Nucleus accumbens (tissue), 56 donors: ENCODE measurements at regions not wholly inside any gene's neighbourhood (a gene's known extent, or its start where the extent isn't known, plus 50 kb on each side); places are given as distances from the start of the nearest gene placed in this dataset.

Experiments used
- DNase-seq, 56 donors: peaks; one replicate each; lab custom pipeline; 2025; lab: John Stamatoyannopoulos, UW

DNA sequence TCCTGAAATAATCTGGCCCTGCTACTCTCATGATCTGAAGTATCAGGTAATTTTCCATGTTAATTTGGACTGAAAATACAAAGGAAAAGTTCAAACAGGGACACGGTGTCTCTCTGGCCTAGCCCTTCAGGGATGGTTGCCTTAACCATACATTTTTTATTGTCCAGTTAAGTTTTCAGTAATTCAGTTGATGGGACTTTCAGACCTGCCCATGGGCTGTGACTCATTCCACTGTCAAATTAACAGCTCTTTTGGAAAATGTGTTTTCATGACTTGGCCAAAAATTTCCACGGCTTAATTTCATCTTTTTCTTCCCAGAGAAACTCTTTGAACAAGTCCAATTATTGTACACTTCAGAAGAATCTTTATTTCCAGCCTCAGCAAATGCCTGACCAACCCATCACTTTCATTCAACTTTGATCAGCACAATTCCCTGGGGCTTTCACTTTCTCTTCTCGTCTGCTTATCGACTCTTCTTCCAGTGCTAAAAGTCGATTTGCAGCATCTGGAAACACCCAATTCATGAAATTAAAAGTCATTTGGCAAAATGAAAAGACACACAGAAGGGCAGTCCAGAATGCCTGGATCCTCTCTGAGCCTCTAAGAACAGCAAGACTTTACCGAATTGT, 293.9 kb downstream of the RAB28 start:
- DNase-seq: no peak

DNA sequence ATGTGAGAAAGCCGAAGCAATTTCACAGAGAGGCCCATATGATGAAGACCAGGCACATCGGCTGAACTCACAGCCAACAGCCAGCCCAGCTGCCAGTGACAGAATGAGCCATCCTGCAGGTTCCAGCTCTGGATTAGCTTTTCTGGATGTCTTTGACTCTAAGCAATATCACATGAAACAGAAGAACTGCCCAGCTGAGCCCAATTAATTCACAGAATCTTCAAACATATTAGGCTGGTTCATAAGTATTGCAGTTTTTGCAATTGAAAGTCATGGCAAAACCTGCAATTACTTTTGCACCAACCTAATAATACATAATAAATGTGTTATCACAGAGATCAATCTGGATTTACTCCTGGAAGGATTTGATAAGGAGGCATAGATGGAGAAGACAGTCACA, 299.9 kb downstream of the RAB28 start:
- DNase-seq: no peak

DNA sequence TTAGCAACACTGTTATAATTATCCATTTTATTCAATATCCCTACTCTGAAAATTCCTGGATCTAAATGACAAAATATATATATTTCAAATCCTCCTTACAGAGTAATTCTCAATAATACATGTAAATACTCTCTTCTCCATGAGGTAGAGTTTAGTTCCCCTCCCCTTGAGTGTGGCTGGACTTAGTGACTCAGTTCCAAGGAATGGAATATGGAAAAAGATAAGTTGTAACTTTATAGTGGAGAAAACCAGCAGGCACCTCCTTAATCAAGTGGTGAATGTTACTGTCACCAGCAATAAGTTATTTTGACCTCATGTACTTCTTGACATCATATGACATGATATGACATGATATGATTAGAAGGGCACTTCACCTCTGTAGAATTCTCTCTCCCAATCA, 302.0 kb downstream of the RAB28 start:
- DNase-seq: no peak

DNA sequence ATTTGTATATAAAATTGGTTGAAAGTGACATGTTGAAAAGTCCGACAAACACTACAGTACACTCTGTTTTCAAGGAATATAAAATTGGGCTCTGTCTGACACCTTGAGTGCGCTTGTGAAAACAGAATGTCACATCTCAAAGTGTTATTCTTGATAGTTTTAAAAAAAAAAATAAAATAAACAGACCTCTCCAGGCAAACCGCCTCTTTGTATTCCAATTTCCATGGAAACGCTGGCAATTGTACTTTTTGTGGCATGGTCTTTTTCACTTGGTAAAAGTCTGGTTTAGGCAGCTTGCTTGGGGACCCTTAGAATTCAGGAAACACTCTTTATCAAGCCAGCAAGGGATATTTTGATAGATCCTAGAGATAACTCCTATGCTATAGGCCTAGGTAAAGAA, 302.5 kb downstream of the RAB28 start:
- no peak for DNase-seq

DNA sequence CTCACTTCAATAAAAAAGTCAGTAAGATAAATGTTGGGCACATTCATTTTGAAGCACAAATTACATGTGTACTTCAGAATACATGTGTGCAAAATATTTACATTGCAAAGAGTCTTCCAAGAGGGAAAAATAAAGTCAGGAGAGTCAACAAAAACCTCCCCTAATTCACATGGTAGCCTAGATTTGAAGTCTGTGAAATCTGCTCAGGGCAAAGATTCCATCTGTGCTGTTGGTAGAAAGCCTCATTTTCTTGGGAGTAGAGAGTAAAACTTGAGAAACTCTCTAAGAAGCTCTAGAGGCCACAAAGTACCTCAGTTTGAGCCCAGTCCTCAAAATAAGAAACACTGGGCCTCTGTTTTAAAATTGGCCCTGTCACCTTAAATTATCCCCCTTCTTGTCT, 303.4 kb downstream of the RAB28 start:
- no peak for DNase-seq

DNA sequence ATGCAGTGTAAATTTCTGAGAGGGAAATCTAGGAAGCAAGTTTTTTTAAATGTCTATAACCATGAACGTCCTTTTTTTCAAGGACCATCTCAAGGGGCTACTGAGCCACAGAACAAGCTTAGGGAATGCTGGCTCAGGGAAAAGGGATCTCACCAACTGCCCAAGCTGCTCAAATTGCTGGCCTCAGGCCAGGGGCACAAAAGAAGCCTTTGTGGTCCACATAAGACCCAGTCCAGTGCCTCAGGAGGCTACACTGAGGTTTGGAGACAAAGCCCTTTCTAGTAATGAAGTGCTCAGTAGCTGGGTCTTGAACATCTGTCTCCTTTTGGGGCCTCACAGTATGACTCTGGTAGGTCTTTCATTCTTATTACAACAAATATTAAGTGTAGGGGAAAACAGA, 305.5 kb downstream of the RAB28 start:
- DNase-seq: peak in 5 of 56 donors; percentile 0 to 12 (median 6)

DNA sequence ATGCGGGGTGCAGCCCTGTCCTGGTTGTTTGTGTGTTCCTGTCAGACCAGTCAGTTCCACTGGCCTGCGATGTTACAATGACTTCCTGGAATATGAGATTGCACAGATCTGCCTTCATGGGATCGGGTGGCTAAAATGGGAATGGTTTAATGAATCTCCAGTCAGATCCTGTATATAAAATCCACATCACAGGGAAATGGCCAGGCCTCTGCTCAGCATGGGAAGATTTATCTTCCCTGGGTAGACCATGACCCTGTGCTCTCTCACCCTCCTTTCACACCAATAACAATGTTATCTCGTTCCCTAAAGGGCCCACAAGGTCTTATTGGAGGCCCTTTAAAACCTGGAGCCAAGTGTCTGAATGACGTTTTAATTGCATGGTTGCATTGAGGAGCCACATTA, 307.4 kb downstream of the RAB28 start:
- no peak for DNase-seq

DNA sequence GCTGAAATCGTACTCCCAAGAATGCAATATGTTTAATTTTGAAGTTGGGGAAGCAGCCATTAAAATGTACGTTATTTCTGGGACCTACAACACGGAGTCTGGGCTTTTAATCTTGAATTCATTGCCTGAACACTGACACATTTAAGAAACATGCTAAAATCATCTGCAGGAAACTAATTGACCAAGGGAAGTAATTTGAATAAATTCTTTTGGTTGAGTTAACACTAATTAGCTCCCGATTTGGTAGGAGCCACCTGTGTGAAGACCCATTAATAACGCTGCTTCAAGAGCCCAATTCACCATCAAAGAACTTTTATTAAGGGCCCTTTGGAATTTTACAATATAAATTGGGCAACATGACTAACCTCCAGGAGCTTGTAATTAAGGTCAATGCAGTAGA, 309.2 kb downstream of the RAB28 start:
- no peak for DNase-seq

DNA sequence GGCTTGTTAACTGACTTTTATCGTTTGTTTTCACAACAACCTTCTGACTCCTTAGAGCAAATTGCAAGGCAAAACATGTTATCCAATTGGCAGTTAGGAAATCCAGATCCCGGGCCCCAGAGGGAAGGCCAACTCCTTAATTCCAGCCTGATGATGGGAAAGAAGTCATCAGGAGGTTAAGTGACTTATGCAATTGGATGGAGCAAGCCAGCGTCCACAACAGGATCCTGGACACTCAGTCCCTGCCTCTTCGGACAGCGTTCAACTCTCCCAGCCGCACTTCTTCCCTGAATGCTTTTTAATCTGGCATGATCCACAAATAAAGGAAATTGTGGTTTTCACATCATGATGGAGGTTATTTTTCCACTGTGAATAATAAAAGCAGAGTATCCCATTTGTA, 310.1 kb downstream of the RAB28 start:
- no peak for DNase-seq

DNA sequence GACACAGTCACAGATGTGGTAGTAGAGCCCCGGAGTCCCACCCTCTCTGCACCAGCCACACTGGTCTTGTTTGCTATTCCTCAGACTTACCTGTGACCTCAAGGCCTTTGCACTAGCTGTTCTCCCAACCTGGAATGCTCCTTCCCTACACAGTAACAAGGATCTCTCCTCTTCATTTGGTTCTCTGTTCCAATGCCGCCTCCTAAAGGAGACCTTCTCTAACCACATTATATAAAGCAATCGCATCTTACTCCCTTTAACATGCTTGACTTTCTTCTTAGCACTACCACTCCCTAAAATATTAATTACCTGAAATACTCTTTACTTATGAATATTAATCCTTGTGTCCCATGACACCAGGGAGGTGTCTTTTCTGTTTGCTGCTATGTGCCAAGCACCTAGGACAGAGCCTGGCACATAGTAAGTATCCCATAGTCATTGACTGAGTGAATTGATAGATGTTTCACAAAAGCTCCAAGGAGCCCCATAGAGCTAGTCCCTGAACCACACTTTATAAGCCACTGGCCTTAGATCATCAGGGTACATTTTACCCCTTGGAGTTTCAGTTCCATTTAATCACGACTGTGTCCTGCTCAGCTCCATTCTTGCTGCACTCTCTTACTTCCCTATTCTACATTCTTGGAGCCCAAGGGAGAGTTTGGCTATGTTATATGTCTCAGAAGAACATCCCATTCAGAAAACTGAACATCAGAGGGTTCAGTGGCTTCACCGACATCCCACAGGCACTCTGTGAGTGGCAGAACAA, 312.7 kb downstream of the RAB28 start:
- DNase-seq: no peak

DNA sequence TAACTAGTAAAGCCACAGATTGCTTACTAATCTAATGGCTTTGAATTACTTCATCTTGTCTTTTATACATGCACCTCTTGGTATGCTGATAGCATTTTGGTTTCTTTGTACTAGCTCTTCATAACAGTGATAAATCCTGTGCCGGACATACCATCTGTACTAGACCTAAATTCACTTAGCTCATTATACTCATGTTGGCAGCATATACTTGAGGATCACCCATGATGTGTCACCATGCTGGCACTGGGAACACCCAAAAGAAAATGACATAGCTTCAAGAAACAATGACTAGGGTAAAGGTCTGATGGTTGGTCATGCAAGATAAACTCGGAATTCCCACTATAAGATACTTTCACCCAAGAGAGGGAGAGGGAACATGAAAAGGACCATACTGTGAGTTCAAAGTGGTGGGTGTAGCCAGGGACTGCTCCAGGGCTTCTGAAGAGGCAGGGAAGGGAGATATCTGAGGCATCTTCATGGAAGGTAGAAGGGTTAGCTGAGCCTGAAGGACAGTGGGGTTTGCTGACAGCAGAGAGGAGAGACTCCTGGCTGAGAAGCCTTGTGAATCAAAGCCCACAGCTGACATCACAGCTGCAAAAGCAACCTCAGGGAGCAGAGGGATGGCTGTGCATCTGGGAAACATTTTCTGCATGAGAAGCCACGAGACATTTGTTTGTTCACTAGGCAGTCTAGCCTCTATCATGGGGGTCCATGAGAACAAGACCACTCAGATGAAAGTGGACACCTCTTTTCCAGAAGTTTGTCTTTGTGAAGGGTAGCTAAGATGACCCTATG, 314.2 kb downstream of the RAB28 start:
- DNase-seq: no peak

DNA sequence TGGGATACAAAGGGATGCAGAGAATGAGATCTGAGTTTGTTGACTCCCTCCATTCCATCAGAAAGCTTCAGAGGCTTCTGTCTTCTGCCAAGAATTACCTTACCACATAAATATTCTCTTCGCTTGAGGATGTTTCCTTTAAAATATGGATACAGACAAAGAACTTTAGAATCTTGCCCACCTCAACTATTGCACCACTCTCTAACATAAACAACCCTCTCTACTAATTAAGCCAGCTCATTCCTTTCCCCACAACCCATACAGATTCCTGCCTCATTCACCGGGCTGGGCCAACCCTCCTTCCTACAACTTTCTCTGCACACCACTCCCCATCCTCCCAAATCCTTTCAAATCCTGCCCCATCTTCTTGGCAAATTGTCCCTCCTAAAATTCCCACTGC, 315.8 kb downstream of the RAB28 start:
- no peak for DNase-seq

DNA sequence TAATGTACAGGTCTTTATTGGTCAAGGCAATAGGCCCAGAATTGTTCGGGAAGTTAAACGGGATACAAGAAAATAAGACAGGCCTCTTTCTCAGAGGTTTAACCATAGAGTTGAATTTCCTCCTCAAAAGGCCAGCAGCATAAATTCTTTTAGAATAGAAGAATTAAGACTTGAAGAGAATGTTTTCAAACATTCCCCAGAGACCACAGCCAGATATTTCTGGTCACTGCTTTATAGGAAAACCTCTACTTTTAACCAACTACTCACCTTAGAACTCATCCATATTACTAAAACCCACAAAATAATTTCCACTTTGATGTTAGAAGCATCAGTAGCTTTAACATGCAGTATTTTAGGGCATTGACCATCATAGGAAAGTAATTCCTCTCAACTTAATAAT, 317.9 kb downstream of the RAB28 start:
- DNase-seq: no peak

DNA sequence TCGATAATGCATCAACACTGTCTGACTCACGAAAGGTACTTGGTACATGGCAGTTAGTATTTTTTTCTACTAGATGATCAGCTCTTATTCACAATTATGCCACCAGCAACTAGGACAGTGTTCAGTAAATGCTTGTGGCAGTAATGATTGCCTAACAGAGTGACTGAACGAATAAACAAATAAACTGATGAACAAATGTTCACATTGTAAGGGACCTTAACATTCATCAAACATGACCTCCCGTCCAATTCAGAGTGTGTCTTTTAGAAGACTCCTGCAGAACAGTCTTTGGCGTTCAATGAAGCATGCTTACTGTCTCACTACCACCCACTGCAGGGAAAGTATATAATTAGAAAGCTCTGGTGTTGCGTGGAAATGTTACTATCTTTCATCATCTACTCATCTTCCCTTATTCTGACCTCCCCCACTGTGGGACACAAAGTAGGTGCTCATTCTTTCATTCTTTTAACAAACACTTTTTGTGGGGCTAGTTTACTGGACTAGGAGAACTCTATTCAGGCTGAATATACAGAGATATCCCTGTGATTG, 319.3 kb downstream of the RAB28 start:
- DNase-seq: no peak

DNA sequence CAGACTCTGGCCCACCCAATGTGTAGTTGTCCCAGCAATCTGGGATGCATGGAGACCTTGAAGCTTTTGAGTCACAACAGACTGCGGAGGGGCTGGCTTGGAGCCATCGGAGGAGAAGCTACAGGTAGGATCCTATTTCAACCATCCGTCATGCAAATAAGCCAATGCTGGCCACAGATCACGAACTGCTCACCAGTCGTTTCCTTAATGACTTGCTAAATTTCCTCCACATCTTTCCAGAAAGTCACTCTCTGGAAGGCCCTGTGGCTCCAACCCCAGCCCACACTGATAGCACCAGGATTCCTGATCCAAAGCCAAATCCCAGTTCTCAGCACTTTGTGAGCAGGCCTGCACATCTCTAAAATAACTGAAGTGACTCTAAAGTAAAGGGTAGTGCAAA, 321.3 kb downstream of the RAB28 start:
- no peak for DNase-seq

DNA sequence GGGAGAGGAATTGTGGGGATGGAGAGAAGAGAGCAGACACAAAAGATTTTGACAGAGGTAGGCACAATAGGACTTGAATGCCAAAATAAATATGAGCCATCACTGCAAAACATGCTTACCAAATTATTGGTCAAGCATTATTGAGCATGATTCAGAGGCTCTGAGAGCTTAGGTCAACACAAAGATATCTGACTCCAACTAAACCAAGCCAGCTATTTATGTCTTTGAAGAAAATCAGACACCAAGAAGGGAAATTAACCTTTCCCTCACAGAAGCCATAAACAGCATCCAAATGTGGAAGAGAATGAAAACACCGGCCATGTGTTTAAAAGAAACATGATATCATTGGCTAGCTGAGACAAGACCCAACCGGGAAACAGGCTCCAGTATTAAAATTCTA, 323.2 kb downstream of the RAB28 start:
- no peak for DNase-seq

DNA sequence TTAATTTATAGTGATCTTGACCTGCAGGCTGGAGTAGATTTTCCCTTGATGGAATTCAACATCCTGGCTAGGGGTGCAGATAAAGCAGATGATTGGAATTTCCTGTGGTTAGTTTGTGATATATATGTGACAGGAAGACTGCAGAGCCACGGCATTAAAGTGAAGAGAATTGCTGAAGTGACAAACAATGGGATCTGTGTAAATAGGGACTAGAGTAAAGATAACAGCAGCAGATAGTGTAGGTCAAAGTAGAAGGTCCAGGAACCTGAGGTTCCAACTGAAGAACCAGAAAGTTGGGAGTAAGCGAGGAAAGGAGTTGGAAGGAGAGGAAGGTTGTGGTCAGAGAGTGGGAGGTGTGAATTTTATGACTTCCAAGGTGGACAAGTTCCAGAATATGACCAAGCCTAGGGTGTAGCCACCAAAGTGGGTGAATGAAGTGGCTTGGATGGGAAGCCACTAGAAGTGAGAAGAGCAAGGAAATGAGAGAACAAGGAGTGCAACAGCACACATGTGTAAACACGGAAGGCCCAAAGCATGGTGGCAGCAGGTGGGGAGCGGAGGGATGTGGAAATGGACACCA, 325.0 kb downstream of the RAB28 start:
- no peak for DNase-seq

DNA sequence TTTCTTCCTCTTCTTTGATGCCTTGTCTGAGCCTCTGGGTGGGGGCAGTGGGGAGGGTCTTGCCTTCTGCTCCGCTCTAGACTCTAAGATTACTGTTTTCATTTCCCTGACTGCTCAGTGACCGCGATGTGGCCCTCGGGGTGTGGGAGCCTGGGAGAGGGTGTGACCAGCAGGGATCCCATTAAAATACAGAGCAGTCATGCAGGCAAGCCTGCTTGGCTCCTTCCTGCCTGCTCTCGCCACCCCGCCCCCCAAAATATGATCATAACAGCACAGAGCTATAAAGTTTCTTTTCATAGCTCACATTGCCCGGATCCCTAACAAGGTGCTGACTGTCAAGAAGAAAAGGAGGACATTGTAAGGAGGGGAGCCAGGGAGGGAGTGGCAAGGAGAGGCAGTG, 332.9 kb downstream of the RAB28 start:
- no peak for DNase-seq

DNA sequence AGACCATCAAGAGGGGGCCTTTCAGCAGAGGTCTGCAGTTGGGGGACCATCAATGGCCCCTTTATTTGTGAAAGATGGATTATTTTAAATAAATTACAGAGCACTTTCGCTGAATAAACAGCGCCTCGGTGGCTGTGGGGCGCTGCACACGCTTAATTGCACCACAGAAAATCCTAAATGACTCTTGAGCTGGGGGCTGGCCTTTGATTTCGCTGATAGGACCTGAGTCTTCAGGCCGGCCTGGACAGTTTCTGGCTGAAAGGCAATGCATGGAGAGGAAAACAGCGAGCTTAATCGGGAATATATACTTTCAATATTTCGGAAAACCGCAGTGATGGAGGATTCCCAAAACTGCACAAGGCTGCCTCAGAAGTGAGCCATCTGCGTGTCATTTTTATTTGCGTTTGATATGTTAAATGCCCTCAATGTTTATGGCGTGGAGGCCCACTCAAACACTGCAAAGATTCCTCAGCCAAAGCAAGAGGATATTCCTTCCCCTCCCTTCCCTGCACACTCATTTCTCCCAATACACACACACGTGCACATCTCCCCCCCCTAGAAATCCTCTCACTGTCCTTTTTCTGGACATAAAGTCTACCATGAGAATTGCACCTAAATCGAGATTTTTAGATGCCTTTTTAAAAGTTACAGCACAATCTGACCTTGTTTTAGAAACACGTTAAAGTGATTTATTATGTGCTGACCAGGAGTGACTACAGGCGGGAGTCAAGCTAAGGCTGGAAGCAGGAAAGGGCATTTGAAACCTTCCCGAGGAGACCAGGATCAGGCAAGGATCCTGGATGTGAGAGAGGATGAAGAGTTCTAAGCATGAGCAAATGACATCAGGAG, 340.7 kb downstream of the RAB28 start:
- DNase-seq: no peak

DNA sequence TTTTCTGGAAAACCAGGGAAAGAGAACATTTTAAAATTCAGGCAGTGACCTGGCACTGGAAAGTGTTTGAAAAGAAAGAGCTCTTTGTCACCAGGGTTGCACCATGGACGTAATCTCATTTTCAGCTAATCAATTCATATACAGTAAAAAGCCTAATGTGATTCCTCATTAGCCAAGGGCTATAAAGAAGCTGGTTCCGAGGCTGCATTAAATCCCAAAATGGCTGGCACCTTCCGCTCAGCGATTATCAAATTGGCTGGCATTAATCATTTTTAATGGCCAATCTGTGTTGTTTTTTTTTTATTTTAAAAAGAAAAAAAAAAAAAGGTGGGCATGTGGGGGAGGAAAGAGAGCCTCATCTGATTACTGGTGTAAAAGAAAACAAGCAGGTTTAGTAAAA, 341.4 kb downstream of the RAB28 start:
- no peak for DNase-seq
